Suprapubic skin (tissue), 4 donors: ENCODE measurements at regions not wholly inside any gene's neighbourhood (a gene's known extent, or its start where the extent isn't known, plus 50 kb on each side); places are given as distances from the start of the nearest gene placed in this dataset.

Source experiments
- EP300 ChIP-seq: sonication (generic); formaldehyde crosslinking; IDR thresholded peaks from one replicate; pipeline ENCODE4 v1.6.1; 2017; ENCODE audit warnings: antibody characterized with exemption
- POLR2A ChIP-seq, 2 donors: fragments of 450-650 bp; IDR thresholded peaks; one replicate each; pipeline ENCODE4 v1.6.1; 2017; ENCODE audit warnings: antibody characterized with exemption in 2 of 2, mild to moderate bottlenecking in 2 of 2, moderate library complexity in 2 of 2
- POLR2AphosphoS5 ChIP-seq, 3 donors: sonication (generic); formaldehyde crosslinking; IDR thresholded peaks; one replicate each; pipeline ENCODE4 v1.6.1; 2017; ENCODE audit warnings: antibody characterized with exemption in 3 of 3
- TF ChIP-seq, protein P1 (sequence below), 2 donors: fragments of 200-600 bp in 1 of 2; fragments of 450-650 bp in 1 of 2; sonication (generic) in 1 of 2; IDR thresholded peaks; one replicate each; pipeline ENCODE4 v1.5.1; 2016 to 2019; ENCODE audit warnings: antibody characterized with exemption in 2 of 2, mild to moderate bottlenecking in 1 of 2, moderate library complexity in 1 of 2

DNA sequence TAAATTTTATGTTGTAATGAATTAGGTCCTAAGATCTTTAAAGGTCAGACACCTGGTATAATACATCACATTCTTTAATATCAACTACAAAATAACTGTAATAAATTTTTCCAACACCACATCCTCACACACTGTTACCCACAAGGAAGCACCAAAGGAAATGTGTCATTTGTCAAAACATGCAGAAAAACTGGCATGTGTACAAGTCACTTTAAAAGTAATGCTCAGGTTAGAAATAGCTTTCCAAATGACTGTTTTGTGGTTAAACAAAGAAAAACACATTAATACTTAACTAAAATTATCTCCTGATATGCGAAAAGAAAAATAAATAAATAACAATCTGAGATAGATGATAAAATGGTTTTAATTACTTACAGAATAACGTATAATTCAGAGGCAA, 74.7 kb downstream of the MZT1 start:
- TF ChIP-seq, protein P1, sequence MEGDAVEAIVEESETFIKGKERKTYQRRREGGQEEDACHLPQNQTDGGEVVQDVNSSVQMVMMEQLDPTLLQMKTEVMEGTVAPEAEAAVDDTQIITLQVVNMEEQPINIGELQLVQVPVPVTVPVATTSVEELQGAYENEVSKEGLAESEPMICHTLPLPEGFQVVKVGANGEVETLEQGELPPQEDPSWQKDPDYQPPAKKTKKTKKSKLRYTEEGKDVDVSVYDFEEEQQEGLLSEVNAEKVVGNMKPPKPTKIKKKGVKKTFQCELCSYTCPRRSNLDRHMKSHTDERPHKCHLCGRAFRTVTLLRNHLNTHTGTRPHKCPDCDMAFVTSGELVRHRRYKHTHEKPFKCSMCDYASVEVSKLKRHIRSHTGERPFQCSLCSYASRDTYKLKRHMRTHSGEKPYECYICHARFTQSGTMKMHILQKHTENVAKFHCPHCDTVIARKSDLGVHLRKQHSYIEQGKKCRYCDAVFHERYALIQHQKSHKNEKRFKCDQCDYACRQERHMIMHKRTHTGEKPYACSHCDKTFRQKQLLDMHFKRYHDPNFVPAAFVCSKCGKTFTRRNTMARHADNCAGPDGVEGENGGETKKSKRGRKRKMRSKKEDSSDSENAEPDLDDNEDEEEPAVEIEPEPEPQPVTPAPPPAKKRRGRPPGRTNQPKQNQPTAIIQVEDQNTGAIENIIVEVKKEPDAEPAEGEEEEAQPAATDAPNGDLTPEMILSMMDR (IDR thresholded peaks at IDR 0.05), result no peak
- TF ChIP-seq POLR2A (IDR thresholded peaks at IDR 0.05) (no peak), POLR2AphosphoS5 (IDR thresholded peaks at IDR 0.05) (no peak), EP300 (no peak)
